Prostate gland (tissue), 2 donors: ENCODE measurements at regions not wholly inside any gene's neighbourhood (a gene's known extent, or its start where the extent isn't known, plus 50 kb on each side); places are given as distances from the start of the nearest gene placed in this dataset.

Experiments
- DNase-seq: peaks from one replicate; pipeline ENCODE4 v3.0.0-alpha.2; 2019; ENCODE audit warnings: low spot score
- H3K27ac ChIP-seq, 2 donors: fragments of 200-600 bp; sonication (generic); 2 replicates each; pipeline ENCODE4 v1.5.1; 2017 to 2019
- H3K27me3 ChIP-seq: fragments of 200-600 bp; sonication (generic); replicated peaks from 2 replicates; pipeline ENCODE4 v1.5.1; 2019; ENCODE audit not compliant: insufficient read depth
- H3K36me3 ChIP-seq, 2 donors: fragments of 200-600 bp; sonication (generic); 1 replicate in 1 of 2; 2 replicates in 1 of 2; pipeline versions ENCODE4 v1.5.1 to v1.8.1; 2017 to 2019
- H3K4me1 ChIP-seq: fragments of 200-600 bp; sonication (generic); replicated peaks from 2 replicates; pipeline ENCODE4 v1.5.1; 2019
- H3K4me3 ChIP-seq, 2 donors: fragments of 200-600 bp; sonication (generic); 2 replicates each; pipeline ENCODE4 v1.5.1; 2017 to 2019
- H3K9me3 ChIP-seq: fragments of 200-600 bp; sonication (generic); 2 replicates; pipeline ENCODE4 v1.5.1; 2017
- CTCF ChIP-seq, 4 experiments: fragments of 200-600 bp in 2 of 4; fragments of 450-650 bp in 2 of 4; sonication (generic) in 2 of 4; IDR thresholded peaks; 1 replicate in 3 of 4; 2 replicates in 1 of 4; pipeline ENCODE4 v1.5.1; 2016 to 2019; ENCODE audit warnings: antibody characterized with exemption in 4 of 4, mild to moderate bottlenecking in 2 of 4, moderate library complexity in 2 of 4
- POLR2A ChIP-seq: fragments of 450-650 bp; IDR thresholded peaks from one replicate; pipeline ENCODE4 v1.6.1; 2016; ENCODE audit warnings: antibody characterized with exemption, mild to moderate bottlenecking
- POLR2AphosphoS5 ChIP-seq: sonication (generic); formaldehyde crosslinking; IDR thresholded peaks from one replicate; pipeline ENCODE4 v1.6.1; 2017; ENCODE audit warnings: antibody characterized with exemption
- WGBS: methylation state at CpG from one replicate; pipeline ENCODE4 v1.1.5; 2018; 5-methylcytosine and 5-hydroxymethylcytosine counted together
- intact Hi-C: fragments of 100-400 bp; cut with DNase I; formaldehyde crosslinking; loops from one replicate; pipeline ENCODE4 v1.14.2; 2022

GRCh38 chr6:98136333-98136732 is 698.0 kb upstream of the POU3F2 start:
- no peak for DNase-seq
- TF ChIP-seq POLR2AphosphoS5 (no peak), POLR2A (no peak), CTCF (IDR thresholded peaks at IDR 0.05) (no peak)
- H3K4me1 ChIP-seq: no peaks in the 10 kb centered on the region
- H3K36me3 ChIP-seq: no peaks in the 10 kb centered on the region
- intact Hi-C loops: no loop called here
- no peak overlapping the region for H3K27ac ChIP-seq
- no peaks in the 10 kb centered on the region for H3K9me3 ChIP-seq
- WGBS: 6% methylated on average over 4 of the region's 4 CpGs
- no peak overlapping the region for H3K4me3 ChIP-seq
- no peaks in the 10 kb centered on the region for H3K27me3 ChIP-seq

GRCh38 chr6:98137391-98137790 is 697.0 kb upstream of the POU3F2 start:
- no peaks in the 10 kb centered on the region for H3K36me3 ChIP-seq
- no peak for DNase-seq
- intact Hi-C loops: no loop called here
- no peak overlapping the region for H3K27ac ChIP-seq
- no peaks in the 10 kb centered on the region for H3K9me3 ChIP-seq
- WGBS: 5% methylated on average over 1 of the region's 1 CpG
- TF ChIP-seq CTCF (IDR thresholded peaks at IDR 0.05) (no peak), POLR2AphosphoS5 (no peak), POLR2A (no peak)
- H3K27me3 ChIP-seq: no peaks in the 10 kb centered on the region
- H3K4me1 ChIP-seq: no peaks in the 10 kb centered on the region
- H3K4me3 ChIP-seq: no peak overlapping the region

GRCh38 chr6:98142839-98143238 is 691.5 kb upstream of the POU3F2 start:
- Histone ChIP-seq H3K27me3 (no peaks in the 10 kb centered on the region), H3K9me3 (no peaks in the 10 kb centered on the region), H3K27ac (no peak overlapping the region), H3K4me1 (no peaks in the 10 kb centered on the region), H3K4me3 (no peak overlapping the region), H3K36me3 (no peaks in the 10 kb centered on the region)
- 94% methylated on average over 6 of the region's 6 CpGs for WGBS
- TF ChIP-seq POLR2AphosphoS5: no peak
- intact Hi-C loops: no loop called here
- no peak for DNase-seq

- intact Hi-C loops: no loop called here
- no peak overlapping the region for H3K27ac ChIP-seq
- no peaks in the 10 kb centered on the region for H3K27me3 ChIP-seq
- no peak overlapping the region for H3K4me3 ChIP-seq
- 47% methylated on average over 1 of the region's 1 CpG for WGBS
- TF ChIP-seq POLR2A: no peak
- TF ChIP-seq POLR2AphosphoS5: no peak
- TF ChIP-seq CTCF (IDR thresholded peaks at IDR 0.05): no peak
- H3K36me3 ChIP-seq: no peaks in the 10 kb centered on the region
- no peak for DNase-seq
- no peaks in the 10 kb centered on the region for H3K9me3 ChIP-seq
- no peaks in the 10 kb centered on the region for H3K4me1 ChIP-seq
Measured at GRCh38 chr6:98146656-98147055, 687.7 kb upstream of the POU3F2 start.

GRCh38 chr6:98156580-98156979 is 677.8 kb upstream of the POU3F2 start:
- no peaks in the 10 kb centered on the region for H3K27me3 ChIP-seq
- WGBS: 81% methylated on average over 2 of the region's 2 CpGs
- H3K36me3 ChIP-seq: no peaks in the 10 kb centered on the region
- no peak overlapping the region for H3K4me3 ChIP-seq
- H3K27ac ChIP-seq: no peak overlapping the region
- no peak for TF ChIP-seq POLR2A
- no peak for TF ChIP-seq POLR2AphosphoS5
- no peak for TF ChIP-seq CTCF (IDR thresholded peaks at IDR 0.05)
- H3K9me3 ChIP-seq: no peaks in the 10 kb centered on the region
- intact Hi-C loops: no loop called here
- H3K4me1 ChIP-seq: no peaks in the 10 kb centered on the region
- no peak for DNase-seq
